ENCODE measurements at regions not wholly inside any gene's neighbourhood (a gene's known extent, or its start where the extent isn't known, plus 50 kb on each side); places are given as distances from the start of the nearest gene placed in this dataset.
"Not testable (repeated sequence)": the region's sequence is repeated elsewhere in the genome, so short reads cannot be mapped to it uniquely, and the experiment has no call there.

- TF ChIP-seq, protein P1, sequence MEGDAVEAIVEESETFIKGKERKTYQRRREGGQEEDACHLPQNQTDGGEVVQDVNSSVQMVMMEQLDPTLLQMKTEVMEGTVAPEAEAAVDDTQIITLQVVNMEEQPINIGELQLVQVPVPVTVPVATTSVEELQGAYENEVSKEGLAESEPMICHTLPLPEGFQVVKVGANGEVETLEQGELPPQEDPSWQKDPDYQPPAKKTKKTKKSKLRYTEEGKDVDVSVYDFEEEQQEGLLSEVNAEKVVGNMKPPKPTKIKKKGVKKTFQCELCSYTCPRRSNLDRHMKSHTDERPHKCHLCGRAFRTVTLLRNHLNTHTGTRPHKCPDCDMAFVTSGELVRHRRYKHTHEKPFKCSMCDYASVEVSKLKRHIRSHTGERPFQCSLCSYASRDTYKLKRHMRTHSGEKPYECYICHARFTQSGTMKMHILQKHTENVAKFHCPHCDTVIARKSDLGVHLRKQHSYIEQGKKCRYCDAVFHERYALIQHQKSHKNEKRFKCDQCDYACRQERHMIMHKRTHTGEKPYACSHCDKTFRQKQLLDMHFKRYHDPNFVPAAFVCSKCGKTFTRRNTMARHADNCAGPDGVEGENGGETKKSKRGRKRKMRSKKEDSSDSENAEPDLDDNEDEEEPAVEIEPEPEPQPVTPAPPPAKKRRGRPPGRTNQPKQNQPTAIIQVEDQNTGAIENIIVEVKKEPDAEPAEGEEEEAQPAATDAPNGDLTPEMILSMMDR (IDR thresholded peaks at IDR 0.05; ENCODE audit: low read length, missing control alignments): no peak
- no peak for DNase-seq (ENCODE audit: low read depth)
- H3K4me3 ChIP-seq (replicated peaks; ENCODE audit: low read depth, low read length): no peak overlapping the region
Measured at GRCh38 chr1:229018674-229019295, 252.1 kb upstream of the RAB4A start.

GRCh38 chr1:229019663-229020271 lies 251.1 kb upstream of the RAB4A start:
- no peak overlapping the region for H3K4me3 ChIP-seq (replicated peaks; ENCODE audit: low read depth, low read length)
- DNase-seq (ENCODE audit: low read depth): no peak
- TF ChIP-seq, protein P1 (IDR thresholded peaks at IDR 0.05; ENCODE audit: low read length, missing control alignments): no peak

DNA sequence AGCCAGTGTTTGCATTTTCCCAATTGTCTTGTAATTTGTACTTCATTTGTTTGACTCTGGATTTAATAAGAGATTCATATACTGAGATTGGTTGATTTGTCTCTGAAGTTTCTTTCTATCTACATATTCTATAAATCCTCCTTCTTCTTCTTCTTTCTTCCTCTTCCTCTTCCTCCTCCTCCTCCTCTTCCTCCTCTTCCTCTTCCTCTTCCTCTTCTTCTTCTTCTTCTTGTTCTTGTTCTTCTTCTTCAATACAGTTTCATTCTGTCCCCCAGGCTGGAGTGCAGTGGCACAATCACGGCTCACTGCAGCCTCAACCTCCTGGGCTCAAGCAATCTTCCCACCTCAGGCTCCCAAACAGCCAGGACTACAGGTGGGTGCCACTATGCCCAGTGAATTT lies 249.9 kb upstream of the RAB4A start:
- not testable (repeated sequence) for H3K4me3 ChIP-seq (replicated peaks; ENCODE audit: low read depth, low read length)

DNA sequence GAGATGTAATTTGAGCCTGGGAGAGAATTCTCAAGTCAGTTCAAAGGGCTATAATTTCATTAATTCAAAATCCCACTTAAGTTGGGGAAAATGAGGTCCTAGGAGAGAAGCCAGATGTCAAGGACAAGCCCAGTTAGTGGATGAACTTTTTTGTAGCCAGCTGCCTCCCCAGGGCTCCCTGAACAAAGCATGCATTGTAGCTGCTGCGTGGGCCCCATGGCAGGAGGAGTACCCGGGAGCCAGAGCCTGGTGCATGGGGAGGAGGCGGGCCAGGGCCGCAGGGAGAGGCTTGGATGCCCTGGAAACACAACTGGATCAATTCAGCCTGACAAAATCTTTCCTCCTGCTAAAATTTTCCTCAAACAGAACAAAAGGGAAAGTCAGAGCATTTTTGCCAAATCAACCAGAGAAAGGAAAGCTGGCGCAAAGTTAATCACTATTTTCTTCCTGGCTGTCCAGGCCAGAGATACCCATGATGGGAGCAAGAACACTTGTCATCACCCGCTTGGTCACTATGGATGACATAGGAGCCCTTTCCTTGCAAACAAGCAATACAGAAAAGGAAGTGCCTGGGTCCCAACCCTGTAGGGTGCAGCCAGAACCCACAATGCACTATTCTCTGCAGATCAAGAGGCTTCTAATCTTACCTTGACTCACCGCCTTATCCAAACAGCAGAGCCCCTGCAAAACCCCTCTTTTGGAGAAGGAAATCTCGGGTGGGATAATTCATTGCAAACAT lies 248.1 kb upstream of the RAB4A start:
- no peak for DNase-seq (ENCODE audit: low read depth)
- TF ChIP-seq, protein P1 (IDR thresholded peaks at IDR 0.05; ENCODE audit: low read length, missing control alignments): no peak
- H3K4me3 ChIP-seq (replicated peaks; ENCODE audit: low read depth, low read length): no peak overlapping the region

More for the DNA sequence above, 249.9 kb upstream of the RAB4A start:
- DNase-seq (ENCODE audit: low read depth): not testable (repeated sequence)

- H3K4me3 ChIP-seq (replicated peaks; ENCODE audit: low read depth, low read length): no peak overlapping the region
- TF ChIP-seq, protein P1 (IDR thresholded peaks at IDR 0.05; ENCODE audit: low read length, missing control alignments): no peak
- DNase-seq (ENCODE audit: low read depth): no peak
Measured at GRCh38 chr1:229023651-229024300, 247.1 kb upstream of the RAB4A start.

DNA sequence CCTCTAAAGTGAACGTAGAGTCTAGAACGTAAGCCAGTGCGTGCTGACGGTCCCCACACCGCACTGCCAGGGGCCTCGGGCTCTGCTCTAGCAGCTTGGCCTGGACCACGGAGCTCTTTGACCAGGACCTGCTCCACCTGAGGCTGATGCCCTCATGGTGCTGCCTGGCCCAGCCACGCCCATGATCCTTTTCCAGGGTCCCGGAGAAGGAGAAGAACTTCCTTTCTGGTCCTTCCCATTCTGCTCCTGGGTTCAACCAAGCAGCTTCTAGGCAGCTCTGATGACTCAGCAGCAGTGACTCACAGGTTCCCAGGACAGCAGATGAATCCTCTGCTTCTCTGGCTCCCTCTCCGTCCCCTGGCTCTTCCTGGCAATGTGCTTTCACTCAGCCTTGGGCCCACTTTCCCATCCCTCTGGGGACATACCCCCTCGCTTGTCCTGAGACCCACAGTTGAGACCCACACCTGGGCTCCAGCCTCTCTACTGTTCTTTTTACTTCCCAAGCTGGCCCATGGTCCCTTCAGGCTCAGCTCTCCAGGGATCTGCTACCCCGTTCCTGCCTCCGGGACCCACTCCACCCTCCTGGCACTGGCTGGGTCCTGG lies 246.3 kb upstream of the RAB4A start:
- TF ChIP-seq, protein P1 (IDR thresholded peaks at IDR 0.05; ENCODE audit: low read length, missing control alignments): peak; percentile 4
- DNase-seq (ENCODE audit: low read depth): peak; percentile 85
- no peak overlapping the region for H3K4me3 ChIP-seq (replicated peaks; ENCODE audit: low read depth, low read length)

DNA sequence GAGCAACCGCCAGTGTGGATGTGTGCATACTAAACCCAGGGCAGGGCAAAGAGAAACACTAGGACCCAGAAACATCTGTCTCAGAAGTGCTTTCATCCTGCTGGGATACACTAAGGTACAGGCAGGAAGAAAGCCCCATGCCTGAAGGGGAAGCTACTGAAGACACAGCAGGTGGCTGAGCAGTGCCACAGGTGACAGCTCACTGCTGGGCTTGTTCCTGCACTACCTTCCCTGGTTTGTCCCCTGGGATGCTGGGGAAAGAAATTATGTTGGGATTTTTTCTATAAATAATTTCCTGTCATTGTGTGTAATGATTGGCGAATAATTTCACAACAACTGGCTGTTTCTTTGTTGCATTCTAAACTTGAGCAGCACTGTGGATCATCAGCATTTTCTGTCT lies 245.3 kb upstream of the RAB4A start:
- no peak for DNase-seq (ENCODE audit: low read depth)
- TF ChIP-seq, protein P1 (IDR thresholded peaks at IDR 0.05; ENCODE audit: low read length, missing control alignments): no peak
- no peak overlapping the region for H3K4me3 ChIP-seq (replicated peaks; ENCODE audit: low read depth, low read length)
